Mesenchymal stem cell (in vitro differentiated cells and primary cell): ENCODE measurements at regions not wholly inside any gene's neighbourhood (a gene's known extent, or its start where the extent isn't known, plus 50 kb on each side); places are given as distances from the start of the nearest gene placed in this dataset.

Source experiments
- DNase-seq: peaks from one replicate; pipeline ENCODE4 v3.0.0-alpha.2; 2013
- H2AFZ ChIP-seq: one replicate; pipeline ENCODE4 v1.6.1; 2013; ENCODE audit warnings: low read depth, mild to moderate bottlenecking, control low read depth, inconsistent platforms, low read length, moderate library complexity
- H2AK5ac ChIP-seq: 2 replicates; pipeline ENCODE4 v1.6.1; 2013; ENCODE audit warnings: low read length, moderate library complexity, mild to moderate bottlenecking, inconsistent platforms; ENCODE audit not compliant: severe bottlenecking
- H2BK120ac ChIP-seq: one replicate; pipeline ENCODE4 v1.6.1; 2013; ENCODE audit warnings: low read depth, mild to moderate bottlenecking, inconsistent platforms, low read length, moderate library complexity
- H2BK12ac ChIP-seq, 2 experiments: one replicate each; pipeline ENCODE4 v1.6.1; 2013; ENCODE audit warnings: inconsistent platforms in 2 of 2, low read length in 2 of 2, mild to moderate bottlenecking in 2 of 2, moderate library complexity in 2 of 2, control low read depth in 1 of 2
- H2BK15ac ChIP-seq: one replicate; pipeline ENCODE4 v1.6.1; 2013; ENCODE audit warnings: mild to moderate bottlenecking, low read depth, inconsistent platforms; ENCODE audit not compliant: poor library complexity, severe bottlenecking
- H2BK5ac ChIP-seq: 2 replicates; pipeline ENCODE4 v1.6.1; 2013; ENCODE audit warnings: low read depth, mild to moderate bottlenecking, low read length, control low read depth, inconsistent platforms; ENCODE audit not compliant: poor library complexity, severe bottlenecking
- H3K14ac ChIP-seq, 2 experiments: one replicate each; pipeline ENCODE4 v1.6.1; 2013; ENCODE audit warnings: inconsistent platforms in 2 of 2, low read length in 2 of 2, control low read depth in 1 of 2, mild to moderate bottlenecking in 1 of 2, moderate library complexity in 1 of 2
- H3K18ac ChIP-seq, 2 experiments: one replicate each; pipeline ENCODE4 v1.6.1; 2013; ENCODE audit warnings: inconsistent platforms in 2 of 2, low read length in 2 of 2, control low read depth in 1 of 2, low read depth in 1 of 2, mild to moderate bottlenecking in 1 of 2
- H3K23ac ChIP-seq, 2 experiments: one replicate each; pipeline ENCODE4 v1.6.1; 2013; ENCODE audit warnings: inconsistent platforms in 2 of 2, low read length in 2 of 2, mild to moderate bottlenecking in 2 of 2, moderate library complexity in 2 of 2, control low read depth in 1 of 2
- H3K27ac ChIP-seq: 2 replicates; pipeline ENCODE4 v1.5.1; 2013; ENCODE audit warnings: mild to moderate bottlenecking, moderate library complexity, low read length, control low read depth, inconsistent platforms; ENCODE audit not compliant: poor library complexity, severe bottlenecking
- H3K27me3 ChIP-seq, 2 experiments: 2 replicates each; pipeline versions ENCODE4 v1.6.1 to v1.7.0; 2013; ENCODE audit warnings: low read length in 2 of 2, mild to moderate bottlenecking in 2 of 2, moderate library complexity in 2 of 2, control low read depth in 1 of 2, inconsistent platforms in 1 of 2; ENCODE audit not compliant: control insufficient read depth in 1 of 2, insufficient read depth in 1 of 2
- H3K36me3 ChIP-seq, 2 experiments: 2 replicates each; pipeline versions ENCODE4 v1.6.1 to v1.7.0; 2013; ENCODE audit warnings: low read length in 2 of 2, control low read depth in 1 of 2, inconsistent platforms in 1 of 2, low read depth in 1 of 2, mild to moderate bottlenecking in 1 of 2; ENCODE audit not compliant: insufficient read depth in 2 of 2, control insufficient read depth in 1 of 2
- H3K4ac ChIP-seq, 2 experiments: one replicate each; pipeline ENCODE4 v1.6.1; 2013; ENCODE audit warnings: inconsistent platforms in 2 of 2, low read length in 2 of 2, mild to moderate bottlenecking in 2 of 2, moderate library complexity in 2 of 2, control low read depth in 1 of 2, low read depth in 1 of 2
- H3K4me1 ChIP-seq: 2 replicates; pipeline ENCODE4 v1.6.1; 2013; ENCODE audit warnings: low read depth, low read length, control low read depth; ENCODE audit not compliant: control insufficient read depth, insufficient read depth
- H3K4me2 ChIP-seq: 2 replicates; pipeline ENCODE4 v1.6.1; 2013; ENCODE audit warnings: low read length, mild to moderate bottlenecking, inconsistent platforms; ENCODE audit not compliant: poor library complexity, severe bottlenecking
- H3K4me3 ChIP-seq, 2 experiments: 2 replicates each; pipeline versions ENCODE4 v1.5.1 to v1.7.0; 2013; ENCODE audit warnings: low read length in 2 of 2, mild to moderate bottlenecking in 2 of 2, control low read depth in 1 of 2, low read depth in 1 of 2; ENCODE audit not compliant: insufficient read depth in 1 of 2
- H3K79me1 ChIP-seq: replicated peaks from 2 replicates; pipeline ENCODE4 v1.6.1; 2013; ENCODE audit warnings: mild to moderate bottlenecking, control low read depth, low read length, inconsistent platforms; ENCODE audit not compliant: poor library complexity, severe bottlenecking
- H3K9ac ChIP-seq: 2 replicates; pipeline ENCODE4 v1.7.0; 2013; ENCODE audit warnings: mild to moderate bottlenecking, low read length, moderate library complexity
- H3K9me3 ChIP-seq: 2 replicates; pipeline ENCODE4 v1.7.0; 2013; ENCODE audit warnings: mild to moderate bottlenecking, low read length; ENCODE audit not compliant: control insufficient read depth
- H4K8ac ChIP-seq: one replicate; pipeline ENCODE4 v1.6.1; 2013; ENCODE audit warnings: inconsistent platforms, mild to moderate bottlenecking, low read length, moderate library complexity
- H4K91ac ChIP-seq: one replicate; pipeline ENCODE4 v1.6.1; 2013; ENCODE audit warnings: mild to moderate bottlenecking, low read length, inconsistent platforms
- WGBS: methylation state at CpG from one replicate; pipeline ENCODE4 v1.1.7; 2013; ENCODE audit warnings: mixed read lengths; 5-methylcytosine and 5-hydroxymethylcytosine counted together

GRCh38 chr13:87206708-87207107 is 464.5 kb upstream of the SLITRK5 start:
- Histone ChIP-seq H3K9me3 (no peaks in the 10 kb centered on the region), H4K8ac (no peak overlapping the region), H3K36me3 (no peaks in the 10 kb centered on the region), H2BK5ac (no peak overlapping the region), H2AK5ac (no peak overlapping the region), H3K27ac (no peak overlapping the region), H3K27me3 (no peaks in the 10 kb centered on the region), H2BK12ac (no peak overlapping the region), H3K23ac (no peak overlapping the region), H3K4ac (no peak overlapping the region), H3K4me3 (no peak overlapping the region), H3K4me1 (peaks cover 1% of the 10 kb centered on the region), H2AFZ (no peak overlapping the region), H2BK15ac (no peak overlapping the region), H3K4me2 (no peak overlapping the region), H4K91ac (no peak overlapping the region), H2BK120ac (no peak overlapping the region), H3K14ac (no peak overlapping the region), H3K79me1 (no peaks in the 10 kb centered on the region), H3K9ac (no peak overlapping the region), H3K18ac (no peak overlapping the region)
- DNase-seq: no peak
- 98% methylated on average over 5 of the region's 6 CpGs for WGBS

- Histone ChIP-seq H4K91ac (peak overlapping the region; percentile 28), H3K4me1 (peaks cover 1% of the 10 kb centered on the region), H2BK12ac (no peak overlapping the region), H4K8ac (no peak overlapping the region), H2BK15ac (no peak overlapping the region), H3K79me1 (no peaks in the 10 kb centered on the region), H3K4me3 (no peak overlapping the region), H3K9ac (no peak overlapping the region), H3K18ac (no peak overlapping the region), H3K27me3 (no peaks in the 10 kb centered on the region), H3K14ac (no peak overlapping the region), H3K23ac (no peak overlapping the region), H2BK5ac (no peak overlapping the region), H3K27ac (no peak overlapping the region), H3K4me2 (no peak overlapping the region), H3K9me3 (no peaks in the 10 kb centered on the region), H2AFZ (no peak overlapping the region), H3K4ac (no peak overlapping the region), H2BK120ac (no peak overlapping the region), H2AK5ac (no peak overlapping the region), H3K36me3 (no peaks in the 10 kb centered on the region)
- WGBS: 86% methylated on average over 3 of the region's 4 CpGs
- DNase-seq: no peak
Measured at GRCh38 chr13:87207280-87208003, 463.7 kb upstream of the SLITRK5 start.

GRCh38 chr13:87208636-87209035 is 462.5 kb upstream of the SLITRK5 start:
- Histone ChIP-seq H2BK12ac (no peak overlapping the region), H3K27ac (no peak overlapping the region), H4K91ac (no peak overlapping the region), H3K9me3 (no peaks in the 10 kb centered on the region), H2AK5ac (no peak overlapping the region), H2BK120ac (no peak overlapping the region), H3K27me3 (no peaks in the 10 kb centered on the region), H3K4me3 (no peak overlapping the region), H3K79me1 (no peaks in the 10 kb centered on the region), H2AFZ (no peak overlapping the region), H3K23ac (no peak overlapping the region), H3K4ac (no peak overlapping the region), H3K18ac (no peak overlapping the region), H2BK5ac (no peak overlapping the region), H3K14ac (no peak overlapping the region), H3K9ac (no peak overlapping the region), H3K36me3 (no peaks in the 10 kb centered on the region), H3K4me2 (no peak overlapping the region), H4K8ac (no peak overlapping the region), H2BK15ac (no peak overlapping the region), H3K4me1 (peaks cover 1% of the 10 kb centered on the region)
- no peak for DNase-seq
- 70% methylated on average over 1 of the region's 2 CpGs for WGBS

GRCh38 chr13:87234981-87235380 is 436.2 kb upstream of the SLITRK5 start:
- H2BK120ac ChIP-seq: no peak overlapping the region
- no peak overlapping the region for H3K27ac ChIP-seq
- no peaks in the 10 kb centered on the region for H3K27me3 ChIP-seq
- no peak overlapping the region for H3K14ac ChIP-seq
- DNase-seq: peak; percentile 47
- WGBS: 92% methylated on average over 2 of the region's 2 CpGs
- H2AK5ac ChIP-seq: no peak overlapping the region
- H2BK5ac ChIP-seq: no peak overlapping the region
- H3K23ac ChIP-seq: no peak overlapping the region
- no peaks in the 10 kb centered on the region for H3K79me1 ChIP-seq
- H3K4ac ChIP-seq: no peak overlapping the region
- no peak overlapping the region for H4K8ac ChIP-seq
- no peak overlapping the region for H2BK12ac ChIP-seq
- no peak overlapping the region for H3K4me2 ChIP-seq
- no peak overlapping the region for H4K91ac ChIP-seq
- H3K18ac ChIP-seq: no peak overlapping the region
- no peak overlapping the region for H3K4me3 ChIP-seq
- no peaks in the 10 kb centered on the region for H3K36me3 ChIP-seq
- no peak overlapping the region for H3K9ac ChIP-seq
- H2BK15ac ChIP-seq: no peak overlapping the region
- no peak overlapping the region for H2AFZ ChIP-seq
- H3K4me1 ChIP-seq: peaks cover 3% of the 10 kb centered on the region
- no peaks in the 10 kb centered on the region for H3K9me3 ChIP-seq
